ENCODE measurements at regions not wholly inside any gene's neighbourhood (a gene's known extent, or its start where the extent isn't known, plus 50 kb on each side); places are given as distances from the start of the nearest gene placed in this dataset.

GRCh38 chr18:1627494-1627893 lies 722.8 kb downstream of the ADCYAP1 start:
- TF ChIP-seq EZH2 (IDR thresholded peaks at IDR 0.05; ENCODE audit: insufficient read depth, poor library complexity, severe bottlenecking) (no peak), EZH2phosphoT487 (IDR thresholded peaks at IDR 0.05; ENCODE audit: insufficient read depth, low read depth) (no peak)
